ENCODE measurements at regions not wholly inside any gene's neighbourhood (a gene's known extent, or its start where the extent isn't known, plus 50 kb on each side); places are given as distances from the start of the nearest gene placed in this dataset.

- intact Hi-C loops (cut with DNase I): loop anchor here in 1 of 10 donors (1.0 kb wide), 1 partner anchor 46 kb away; no protein-coding TSS in a partner anchor
- Histone ChIP-seq H3K27me3 (peaks cover 0 to 19% (median 4%) of the 10 kb centered on the region in 7 donors), H3K36me3 (no peaks in the 10 kb centered on the region), H3K27ac (no peak overlapping the region), H3K9me3 (no peaks in the 10 kb centered on the region), H3K4me1 (no peaks in the 10 kb centered on the region), H3K4me3 (no peak overlapping the region)
- no peak for ATAC-seq
- TF ChIP-seq, protein P1, sequence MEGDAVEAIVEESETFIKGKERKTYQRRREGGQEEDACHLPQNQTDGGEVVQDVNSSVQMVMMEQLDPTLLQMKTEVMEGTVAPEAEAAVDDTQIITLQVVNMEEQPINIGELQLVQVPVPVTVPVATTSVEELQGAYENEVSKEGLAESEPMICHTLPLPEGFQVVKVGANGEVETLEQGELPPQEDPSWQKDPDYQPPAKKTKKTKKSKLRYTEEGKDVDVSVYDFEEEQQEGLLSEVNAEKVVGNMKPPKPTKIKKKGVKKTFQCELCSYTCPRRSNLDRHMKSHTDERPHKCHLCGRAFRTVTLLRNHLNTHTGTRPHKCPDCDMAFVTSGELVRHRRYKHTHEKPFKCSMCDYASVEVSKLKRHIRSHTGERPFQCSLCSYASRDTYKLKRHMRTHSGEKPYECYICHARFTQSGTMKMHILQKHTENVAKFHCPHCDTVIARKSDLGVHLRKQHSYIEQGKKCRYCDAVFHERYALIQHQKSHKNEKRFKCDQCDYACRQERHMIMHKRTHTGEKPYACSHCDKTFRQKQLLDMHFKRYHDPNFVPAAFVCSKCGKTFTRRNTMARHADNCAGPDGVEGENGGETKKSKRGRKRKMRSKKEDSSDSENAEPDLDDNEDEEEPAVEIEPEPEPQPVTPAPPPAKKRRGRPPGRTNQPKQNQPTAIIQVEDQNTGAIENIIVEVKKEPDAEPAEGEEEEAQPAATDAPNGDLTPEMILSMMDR (IDR thresholded peaks at IDR 0.05): no peak
- no peak for DNase-seq
- WGBS, 2 donors: 83 to 85% methylated on average over 5 of the region's 5 CpGs
These were observed 52.6 kb upstream of the OLFM4 start for GRCh38 chr13:52975969-52976368.

DNA sequence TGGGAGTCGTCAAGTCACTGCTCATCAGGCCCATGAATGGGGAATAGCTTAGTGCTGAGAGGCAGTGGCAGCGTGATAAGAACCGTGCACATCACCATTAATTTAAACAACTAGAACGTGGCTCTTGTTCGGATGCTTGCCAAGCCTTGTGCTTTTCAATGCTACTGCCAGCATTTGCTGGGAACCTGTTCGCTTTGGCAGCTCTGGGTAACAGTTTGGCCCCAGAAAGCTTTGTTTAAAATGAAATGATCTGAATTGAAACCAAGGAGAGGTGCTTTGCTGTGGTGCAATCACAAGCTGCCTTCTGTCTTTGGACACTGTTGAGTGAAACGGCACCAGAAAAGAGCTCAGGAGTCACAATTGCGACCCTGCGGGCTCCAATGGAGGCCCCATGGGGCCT is 53.5 kb upstream of the OLFM4 start:
- 66 to 74% methylated on average over 9 of the region's 9 CpGs for WGBS, 2 donors
- intact Hi-C loops (cut with DNase I): no loop called here

DNA sequence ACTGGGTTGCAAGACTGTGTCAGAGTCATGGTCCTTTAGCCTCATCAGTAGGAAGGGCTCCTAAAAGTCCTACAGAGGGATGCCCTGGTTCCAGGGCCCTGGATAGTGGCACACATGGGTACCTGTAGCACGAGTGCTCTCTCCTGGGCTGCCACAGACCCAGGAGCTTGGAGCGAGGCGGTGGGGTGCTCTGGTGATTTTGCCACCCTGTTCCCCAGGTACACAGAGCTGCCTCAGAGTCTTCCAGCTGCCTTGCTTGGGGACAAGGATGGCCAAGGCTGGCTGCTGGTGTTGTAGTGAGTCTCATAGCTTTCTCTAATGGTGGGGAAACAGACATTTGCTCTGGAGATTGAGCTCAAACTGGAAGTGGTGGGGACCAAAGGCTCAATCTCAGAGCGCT is 53.9 kb upstream of the OLFM4 start:
- H3K27ac ChIP-seq: no peak overlapping the region
- no peak for ATAC-seq
- TF ChIP-seq, protein P1 (IDR thresholded peaks at IDR 0.05): no peak
- peaks cover 0 to 19% (median 5%) of the 10 kb centered on the region in 7 donors for H3K27me3 ChIP-seq
- no peaks in the 10 kb centered on the region for H3K9me3 ChIP-seq
- DNase-seq: no peak
- H3K36me3 ChIP-seq: no peaks in the 10 kb centered on the region
- intact Hi-C loops (cut with DNase I): no loop called here
- WGBS, 2 donors: 83 to 84% methylated on average over 4 of the region's 4 CpGs
- no peaks in the 10 kb centered on the region for H3K4me1 ChIP-seq
- no peak overlapping the region for H3K4me3 ChIP-seq

More for the DNA sequence above, 53.5 kb upstream of the OLFM4 start:
- no peak for ATAC-seq
- Histone ChIP-seq H3K9me3 (no peaks in the 10 kb centered on the region), H3K27me3 (peaks cover 0 to 19% (median 5%) of the 10 kb centered on the region in 7 donors), H3K36me3 (no peaks in the 10 kb centered on the region), H3K27ac (no peak overlapping the region), H3K4me3 (no peak overlapping the region), H3K4me1 (no peaks in the 10 kb centered on the region)
- TF ChIP-seq, protein P1 (IDR thresholded peaks at IDR 0.05): no peak
- DNase-seq: no peak

DNA sequence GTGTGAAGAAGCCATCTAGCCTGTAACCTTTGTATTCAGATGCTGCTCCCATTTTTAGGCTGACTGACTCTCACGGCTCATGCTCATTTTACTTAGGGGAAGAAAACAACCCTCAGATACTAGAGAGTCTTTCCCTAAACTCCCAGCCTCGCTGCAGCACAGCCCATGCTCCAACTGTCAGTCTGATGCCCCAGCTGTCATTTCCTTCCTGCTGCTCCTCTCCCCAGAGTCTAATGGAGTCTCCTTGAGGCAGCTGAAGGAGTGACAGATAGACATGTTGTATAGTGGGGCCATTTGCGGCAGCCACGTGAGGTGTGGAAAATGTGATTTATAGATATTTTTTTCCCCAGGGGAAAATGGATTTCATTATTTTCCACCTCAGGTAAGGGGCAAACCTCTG is 59.2 kb upstream of the OLFM4 start:
- intact Hi-C loops (cut with DNase I): loop anchor here in 7 of 10 donors (5.0 to 10.0 kb wide), 7 partner anchors 72 to 365 kb away; no protein-coding TSS in a partner anchor
- no peak for DNase-seq
- H3K36me3 ChIP-seq: no peaks in the 10 kb centered on the region
- H3K27ac ChIP-seq: no peak overlapping the region
- no peaks in the 10 kb centered on the region for H3K9me3 ChIP-seq
- no peak overlapping the region for H3K4me3 ChIP-seq
- no peak for ATAC-seq
- 35 to 42% methylated on average over 4 of the region's 4 CpGs for WGBS, 2 donors
- H3K27me3 ChIP-seq: peaks cover 0 to 41% (median 7%) of the 10 kb centered on the region in 7 donors
- H3K4me1 ChIP-seq: no peaks in the 10 kb centered on the region
- TF ChIP-seq, protein P1 (IDR thresholded peaks at IDR 0.05): no peak
